ENCODE measurements at regions not wholly inside any gene's neighbourhood (a gene's known extent, or its start where the extent isn't known, plus 50 kb on each side); places are given as distances from the start of the nearest gene placed in this dataset.
"Not testable (repeated sequence)": the region's sequence is repeated elsewhere in the genome, so short reads cannot be mapped to it uniquely, and the experiment has no call there.

DNA sequence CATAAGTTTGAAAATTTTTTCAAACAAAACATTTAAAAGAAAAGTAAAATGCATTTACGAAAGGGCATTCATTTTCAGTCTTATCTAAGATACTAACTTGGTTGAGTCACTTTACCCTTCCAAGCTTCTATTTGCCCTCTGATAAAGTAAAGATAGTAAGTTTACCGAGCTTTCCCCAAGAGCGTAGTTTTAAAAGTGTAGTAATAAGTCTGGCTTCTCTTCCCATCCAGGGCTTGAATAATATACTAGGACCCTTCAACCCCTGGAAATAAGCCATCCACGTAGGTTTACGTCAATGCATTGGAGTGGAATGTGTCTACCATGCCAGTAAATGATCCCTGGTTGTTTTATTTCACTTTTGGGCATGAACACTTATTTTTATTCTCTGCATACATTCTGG, 608.3 kb downstream of the NTRK3 start:
- no peak for DNase-seq
- H3K4me3 ChIP-seq, result no peak overlapping the region
- no peaks in the 10 kb centered on the region for H3K9me3 ChIP-seq
- H3K4me1 ChIP-seq (ENCODE audit: low read depth), result no peaks in the 10 kb centered on the region
- no peak for ATAC-seq
- intact Hi-C loops (cut with DNase I, micrococcal nuclease), result no loop called here
- no peaks in the 10 kb centered on the region for H3K36me3 ChIP-seq (ENCODE audit: low read depth)
- TF ChIP-seq, protein P1, sequence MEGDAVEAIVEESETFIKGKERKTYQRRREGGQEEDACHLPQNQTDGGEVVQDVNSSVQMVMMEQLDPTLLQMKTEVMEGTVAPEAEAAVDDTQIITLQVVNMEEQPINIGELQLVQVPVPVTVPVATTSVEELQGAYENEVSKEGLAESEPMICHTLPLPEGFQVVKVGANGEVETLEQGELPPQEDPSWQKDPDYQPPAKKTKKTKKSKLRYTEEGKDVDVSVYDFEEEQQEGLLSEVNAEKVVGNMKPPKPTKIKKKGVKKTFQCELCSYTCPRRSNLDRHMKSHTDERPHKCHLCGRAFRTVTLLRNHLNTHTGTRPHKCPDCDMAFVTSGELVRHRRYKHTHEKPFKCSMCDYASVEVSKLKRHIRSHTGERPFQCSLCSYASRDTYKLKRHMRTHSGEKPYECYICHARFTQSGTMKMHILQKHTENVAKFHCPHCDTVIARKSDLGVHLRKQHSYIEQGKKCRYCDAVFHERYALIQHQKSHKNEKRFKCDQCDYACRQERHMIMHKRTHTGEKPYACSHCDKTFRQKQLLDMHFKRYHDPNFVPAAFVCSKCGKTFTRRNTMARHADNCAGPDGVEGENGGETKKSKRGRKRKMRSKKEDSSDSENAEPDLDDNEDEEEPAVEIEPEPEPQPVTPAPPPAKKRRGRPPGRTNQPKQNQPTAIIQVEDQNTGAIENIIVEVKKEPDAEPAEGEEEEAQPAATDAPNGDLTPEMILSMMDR (IDR thresholded peaks at IDR 0.05), result no peak

DNA sequence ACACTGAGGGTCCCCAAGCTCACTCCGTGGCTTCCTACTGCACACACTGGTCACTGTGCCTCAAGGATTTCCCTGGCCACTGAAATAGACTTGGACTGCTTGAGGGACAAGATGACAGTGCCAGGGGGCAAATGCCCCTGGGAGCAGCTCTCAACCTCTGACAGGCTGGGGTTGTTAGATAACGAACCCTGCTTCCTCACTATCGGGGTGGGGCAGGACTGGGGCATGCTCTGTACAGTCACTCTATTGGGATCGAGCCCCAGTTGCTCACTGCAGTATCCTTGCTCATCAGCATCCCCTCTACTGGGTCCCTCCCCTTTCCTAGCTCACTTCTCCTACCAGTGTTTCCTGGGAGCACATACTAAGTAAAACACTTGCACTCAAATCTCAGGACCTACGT, 610.8 kb downstream of the NTRK3 start:
- no peak for DNase-seq
- intact Hi-C loops (cut with DNase I, micrococcal nuclease), result no loop called here
- ATAC-seq, result no peak
- TF ChIP-seq, protein P1 (IDR thresholded peaks at IDR 0.05), result no peak
- no peak overlapping the region for H3K4me3 ChIP-seq
- H3K9me3 ChIP-seq, result no peaks in the 10 kb centered on the region
- H3K36me3 ChIP-seq (ENCODE audit: low read depth), result no peaks in the 10 kb centered on the region
- no peaks in the 10 kb centered on the region for H3K4me1 ChIP-seq (ENCODE audit: low read depth)

DNA sequence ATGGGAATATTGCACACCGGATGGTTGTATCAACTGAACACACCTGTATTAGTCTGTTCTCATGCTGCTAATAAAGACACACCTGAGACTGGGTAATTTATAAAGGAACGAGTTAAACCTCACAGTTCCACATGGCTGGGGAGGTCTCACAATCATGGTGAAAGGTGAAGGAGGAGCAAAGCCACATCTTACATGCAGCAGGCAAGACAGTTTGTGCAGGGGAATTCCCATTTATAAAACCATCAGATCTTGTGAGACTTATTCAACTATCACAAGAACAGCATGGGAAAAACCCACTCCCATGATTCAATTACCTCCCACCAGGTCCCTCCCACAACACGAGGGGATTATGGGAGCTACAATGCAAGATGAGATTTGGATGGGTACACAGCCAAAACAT, 613.5 kb downstream of the NTRK3 start:
- H3K4me1 ChIP-seq (ENCODE audit: low read depth); H3K36me3 ChIP-seq (ENCODE audit: low read depth); intact Hi-C loops (cut with DNase I, micrococcal nuclease); ATAC-seq; H3K9me3 ChIP-seq; DNase-seq; H3K4me3 ChIP-seq: not testable (repeated sequence)

DNA sequence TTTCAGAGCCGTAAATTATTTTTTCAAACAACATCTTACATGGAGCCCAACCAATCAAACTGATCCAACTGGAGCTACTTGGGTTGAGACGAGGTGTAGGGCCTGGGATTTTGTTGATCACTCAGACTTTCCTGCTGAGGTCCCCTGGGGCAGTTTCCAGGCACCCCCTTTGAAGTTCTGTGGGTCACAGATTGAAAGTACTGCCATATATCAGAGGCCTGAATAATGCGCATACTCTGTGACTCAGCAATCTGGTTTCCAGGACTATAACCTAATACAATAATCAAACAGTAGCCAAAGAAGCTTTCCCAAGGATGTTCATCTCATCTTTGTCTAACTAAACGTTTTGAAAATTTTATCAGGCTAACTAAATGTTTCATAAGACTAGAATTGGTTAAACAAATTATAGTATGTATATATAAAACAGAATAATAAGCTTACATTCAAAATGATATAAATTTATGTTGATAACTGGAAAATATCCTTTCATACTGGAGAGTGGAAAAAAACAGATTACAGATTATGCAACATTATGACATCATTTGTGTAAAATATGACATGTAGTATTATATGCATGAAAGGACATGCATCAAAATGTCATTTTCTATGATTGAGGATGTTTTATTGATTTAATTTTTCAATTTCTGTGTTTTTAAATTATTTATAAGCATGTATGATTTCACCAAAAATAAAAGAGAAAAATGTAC, 617.1 kb downstream of the NTRK3 start:
- intact Hi-C loops (cut with DNase I, micrococcal nuclease), result no loop called here
- H3K4me1 ChIP-seq (ENCODE audit: low read depth), result no peaks in the 10 kb centered on the region
- TF ChIP-seq, protein P1 (IDR thresholded peaks at IDR 0.05), result no peak
- ATAC-seq, result no peak
- H3K36me3 ChIP-seq (ENCODE audit: low read depth), result no peaks in the 10 kb centered on the region
- no peak for DNase-seq
- H3K4me3 ChIP-seq, result no peak overlapping the region
- no peaks in the 10 kb centered on the region for H3K9me3 ChIP-seq

DNA sequence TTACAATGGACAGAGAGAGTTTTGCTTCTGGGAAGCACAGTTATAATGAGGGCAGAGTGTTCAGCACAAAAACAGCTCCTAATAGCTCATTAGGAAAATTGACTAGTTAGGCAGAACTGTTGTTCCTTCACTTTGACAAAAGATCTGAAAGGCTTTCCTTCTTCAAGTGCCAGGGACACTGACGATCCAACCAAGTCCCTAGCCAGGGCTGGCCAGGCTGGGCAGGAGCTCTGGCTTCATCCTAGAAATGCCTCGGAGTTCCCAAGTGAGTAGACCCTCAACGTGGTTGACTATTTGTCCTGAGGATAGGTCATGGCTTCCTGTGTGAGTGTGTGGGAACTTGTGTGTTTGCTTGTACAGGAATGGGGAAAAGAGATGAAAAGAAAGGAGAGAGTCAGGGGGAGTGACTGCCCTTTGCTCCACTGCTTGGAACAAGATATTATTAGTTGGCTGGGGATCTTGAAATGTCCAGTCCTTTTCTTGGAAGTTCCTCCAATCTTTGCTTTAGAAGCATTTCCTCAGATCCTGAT, 617.9 kb downstream of the NTRK3 start:
- DNase-seq (no peak), ATAC-seq (no peak)
- TF ChIP-seq, protein P1 (IDR thresholded peaks at IDR 0.05), result no peak
- intact Hi-C loops (cut with DNase I, micrococcal nuclease), result no loop called here
- Histone ChIP-seq H3K4me3 (no peak overlapping the region), H3K4me1 (ENCODE audit: low read depth) (no peaks in the 10 kb centered on the region), H3K36me3 (ENCODE audit: low read depth) (no peaks in the 10 kb centered on the region), H3K9me3 (no peaks in the 10 kb centered on the region)

DNA sequence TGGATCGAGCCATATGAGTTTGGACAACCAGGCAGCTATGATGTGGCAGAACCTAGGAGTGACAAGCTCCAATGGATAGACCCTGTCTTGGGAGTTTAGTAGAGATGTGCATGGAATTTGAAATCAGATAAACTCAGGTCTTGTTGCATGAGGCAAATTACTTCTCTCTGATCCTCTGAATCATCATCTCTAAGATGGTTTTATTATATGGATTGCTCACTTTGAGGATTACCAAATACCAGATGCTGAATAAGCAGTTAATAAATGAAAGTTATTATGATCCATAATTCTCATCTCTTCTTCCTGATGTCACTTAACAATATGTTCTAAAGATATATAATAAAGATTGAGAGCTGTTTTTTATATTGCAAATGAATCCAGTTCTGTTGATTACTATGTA, 622.2 kb downstream of the NTRK3 start:
- no peaks in the 10 kb centered on the region for H3K9me3 ChIP-seq
- intact Hi-C loops (cut with DNase I, micrococcal nuclease), result no loop called here
- no peak overlapping the region for H3K4me3 ChIP-seq
- TF ChIP-seq, protein P1 (IDR thresholded peaks at IDR 0.05), result no peak
- ATAC-seq, result no peak
- H3K36me3 ChIP-seq (ENCODE audit: low read depth), result no peaks in the 10 kb centered on the region
- DNase-seq, result no peak
- H3K4me1 ChIP-seq (ENCODE audit: low read depth), result no peaks in the 10 kb centered on the region

Data from mucosa of descending colon (tissue), 3 donors.